Cardiac septum (tissue), 1 donor: ENCODE measurements at regions not wholly inside any gene's neighbourhood (a gene's known extent, or its start where the extent isn't known, plus 50 kb on each side); places are given as distances from the start of the nearest gene placed in this dataset.
"Not testable (repeated sequence)": the region's sequence is repeated elsewhere in the genome, so short reads cannot be mapped to it uniquely, and the experiment has no call there.

Experiments used
- DNase-seq: peaks from one replicate; pipeline ENCODE4 v3.0.0-alpha.2; 2020; ENCODE audit warnings: low spot score
- intact Hi-C: fragments of 100-400 bp; cut with DNase I; formaldehyde crosslinking; loops from one replicate; pipeline ENCODE4 v1.14.0; 2022
- donor health status: DM: no; HTN: no; CAD: no.

- DNase-seq, intact Hi-C loops: not testable (repeated sequence)
Measured at GRCh38 chr7:35853194-35853593, 52.3 kb downstream of the SEPTIN7 start.

GRCh38 chr7:35854311-35854710, 53.5 kb downstream of the SEPTIN7 start:
- DNase-seq, result no peak
- intact Hi-C loops, result no loop called here

- intact Hi-C loops, result no loop called here
- no peak for DNase-seq
Measured at GRCh38 chr7:35856175-35856574, 55.3 kb downstream of the SEPTIN7 start.

- intact Hi-C loops, result no loop called here
- no peak for DNase-seq
Measured at GRCh38 chr7:35860664-35861063, 59.8 kb downstream of the SEPTIN7 start.

- DNase-seq, result no peak
- intact Hi-C loops, result no loop called here
Measured at GRCh38 chr7:35865287-35865686, 64.4 kb downstream of the SEPTIN7 start.

- no peak for DNase-seq
- intact Hi-C loops, result no loop called here
Measured at GRCh38 chr7:35866186-35866585, 65.3 kb downstream of the SEPTIN7 start.

GRCh38 chr7:35869117-35869516, 68.3 kb downstream of the SEPTIN7 start:
- intact Hi-C loops, DNase-seq: not testable (repeated sequence)

GRCh38 chr7:35869810-35870209, 69.0 kb downstream of the SEPTIN7 start:
- DNase-seq, result no peak
- intact Hi-C loops, result no loop called here

- no peak for DNase-seq
- intact Hi-C loops, result no loop called here
Measured at GRCh38 chr7:35871856-35872255, 71.0 kb downstream of the SEPTIN7 start.

GRCh38 chr7:35874886-35875285, 74.0 kb downstream of the SEPTIN7 start:
- no peak for DNase-seq
- intact Hi-C loops, result no loop called here

GRCh38 chr7:35875292-35875691, 74.4 kb downstream of the SEPTIN7 start:
- intact Hi-C loops, result no loop called here
- no peak for DNase-seq

- no peak for DNase-seq
- intact Hi-C loops, result no loop called here
Measured at GRCh38 chr7:35878351-35878750, 77.5 kb downstream of the SEPTIN7 start.

- intact Hi-C loops, result not testable (repeated sequence)
Measured at GRCh38 chr7:35887430-35887829, 86.6 kb downstream of the SEPTIN7 start.

GRCh38 chr7:35889001-35889400, 88.1 kb downstream of the SEPTIN7 start:
- DNase-seq, result no peak
- intact Hi-C loops, result no loop called here

More at GRCh38 chr7:35887430-35887829, 86.6 kb downstream of the SEPTIN7 start:
- DNase-seq, result not testable (repeated sequence)

- no peak for DNase-seq
- intact Hi-C loops, result no loop called here
Measured at GRCh38 chr7:35889870-35890269, 89.0 kb downstream of the SEPTIN7 start.

- intact Hi-C loops, result no loop called here
- DNase-seq, result no peak
Measured at GRCh38 chr7:35891004-35891830, 90.4 kb downstream of the SEPTIN7 start.

GRCh38 chr7:35893649-35894048, 92.8 kb downstream of the SEPTIN7 start:
- DNase-seq, result no peak
- intact Hi-C loops, result no loop called here

- intact Hi-C loops, result no loop called here
- no peak for DNase-seq
Measured at GRCh38 chr7:35894721-35895120, 93.9 kb downstream of the SEPTIN7 start.

- intact Hi-C loops, result no loop called here
Measured at GRCh38 chr7:35900651-35901050, 99.8 kb downstream of the SEPTIN7 start.

GRCh38 chr7:35905555-35905954, 104.7 kb downstream of the SEPTIN7 start:
- intact Hi-C loops, result loop anchor here (5.0 kb wide), 1 partner anchor 103 kb away; the partner anchor contains the start of gene SEPTIN7
- no peak for DNase-seq

More at GRCh38 chr7:35900651-35901050, 99.8 kb downstream of the SEPTIN7 start:
- DNase-seq, result no peak

- no peak for DNase-seq
Measured at GRCh38 chr7:35906191-35906908, 105.5 kb downstream of the SEPTIN7 start.

More at GRCh38 chr7:35906191-35906908, 105.5 kb downstream of the SEPTIN7 start:
- intact Hi-C loops, result loop anchor here (1.0 to 5.0 kb wide), 2 partner anchors 104 to 197 kb away; partner anchors contain the start of gene SEPTIN7
